Esophagus muscularis mucosa (tissue), 4 donors: ENCODE measurements at regions not wholly inside any gene's neighbourhood (a gene's known extent, or its start where the extent isn't known, plus 50 kb on each side); places are given as distances from the start of the nearest gene placed in this dataset.

Experiments
- EP300 ChIP-seq: sonication (generic); formaldehyde crosslinking; IDR thresholded peaks from one replicate; pipeline ENCODE4 v1.6.1; 2017; ENCODE audit warnings: antibody characterized with exemption
- POLR2A ChIP-seq: fragments of 450-650 bp; IDR thresholded peaks from one replicate; pipeline ENCODE4 v1.6.1; 2017; ENCODE audit warnings: antibody characterized with exemption, moderate library complexity, mild to moderate bottlenecking, low read depth
- POLR2AphosphoS5 ChIP-seq, 2 donors: sonication (generic); formaldehyde crosslinking; IDR thresholded peaks; one replicate each; pipeline ENCODE4 v1.6.1; 2017; ENCODE audit warnings: antibody characterized with exemption in 2 of 2
- TF ChIP-seq, protein P1 (sequence below), 3 experiments: fragments of 200-600 bp in 2 of 3; fragments of 450-650 bp in 1 of 3; sonication (generic) in 2 of 3; IDR thresholded peaks; one replicate each; pipeline ENCODE4 v1.5.1; 2017 to 2019; ENCODE audit warnings: antibody characterized with exemption in 3 of 3, mild to moderate bottlenecking in 2 of 3, moderate library complexity in 1 of 3

DNA sequence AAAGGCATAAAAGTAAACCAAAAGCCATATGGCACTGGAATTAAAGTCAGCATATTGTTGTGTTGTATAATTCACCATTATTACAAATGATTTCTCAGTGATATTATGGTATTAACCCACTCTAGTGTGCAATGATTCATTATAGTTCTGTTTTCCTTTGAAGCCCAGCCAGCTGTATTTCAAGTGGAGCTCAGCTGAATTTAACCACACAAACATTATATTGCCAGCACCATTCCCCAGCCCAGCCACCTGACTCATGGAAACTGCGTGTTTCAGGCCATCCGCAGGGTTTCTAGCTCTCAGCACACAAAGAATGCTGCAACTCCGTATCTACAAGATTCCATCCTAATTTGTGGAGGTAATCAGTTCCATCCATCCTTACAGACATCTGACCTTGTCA, 166.8 kb upstream of the CHAC2 start:
- TF ChIP-seq, protein P1, sequence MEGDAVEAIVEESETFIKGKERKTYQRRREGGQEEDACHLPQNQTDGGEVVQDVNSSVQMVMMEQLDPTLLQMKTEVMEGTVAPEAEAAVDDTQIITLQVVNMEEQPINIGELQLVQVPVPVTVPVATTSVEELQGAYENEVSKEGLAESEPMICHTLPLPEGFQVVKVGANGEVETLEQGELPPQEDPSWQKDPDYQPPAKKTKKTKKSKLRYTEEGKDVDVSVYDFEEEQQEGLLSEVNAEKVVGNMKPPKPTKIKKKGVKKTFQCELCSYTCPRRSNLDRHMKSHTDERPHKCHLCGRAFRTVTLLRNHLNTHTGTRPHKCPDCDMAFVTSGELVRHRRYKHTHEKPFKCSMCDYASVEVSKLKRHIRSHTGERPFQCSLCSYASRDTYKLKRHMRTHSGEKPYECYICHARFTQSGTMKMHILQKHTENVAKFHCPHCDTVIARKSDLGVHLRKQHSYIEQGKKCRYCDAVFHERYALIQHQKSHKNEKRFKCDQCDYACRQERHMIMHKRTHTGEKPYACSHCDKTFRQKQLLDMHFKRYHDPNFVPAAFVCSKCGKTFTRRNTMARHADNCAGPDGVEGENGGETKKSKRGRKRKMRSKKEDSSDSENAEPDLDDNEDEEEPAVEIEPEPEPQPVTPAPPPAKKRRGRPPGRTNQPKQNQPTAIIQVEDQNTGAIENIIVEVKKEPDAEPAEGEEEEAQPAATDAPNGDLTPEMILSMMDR (IDR thresholded peaks at IDR 0.05): no peak
- TF ChIP-seq POLR2A: no peak
- no peak for TF ChIP-seq POLR2AphosphoS5 (IDR thresholded peaks at IDR 0.05)
- no peak for TF ChIP-seq EP300
